MM.1S (cell line): ENCODE measurements at regions not wholly inside any gene's neighbourhood (a gene's known extent, or its start where the extent isn't known, plus 50 kb on each side); places are given as distances from the start of the nearest gene placed in this dataset.

Experiments
- EZH2phosphoT487 ChIP-seq: fragments of 300-600 bp; sonication (generic); IDR thresholded peaks from 2 replicates; pipeline ENCODE4 v1.6.1; 2018; ENCODE audit warnings: antibody characterized with exemption, low read length
- TF ChIP-seq, protein P1 (sequence below): fragments of 300-600 bp; sonication (generic); IDR thresholded peaks from 2 replicates; pipeline ENCODE4 v1.5.1; 2016; ENCODE audit warnings: antibody characterized with exemption, low read length, mixed read lengths

DNA sequence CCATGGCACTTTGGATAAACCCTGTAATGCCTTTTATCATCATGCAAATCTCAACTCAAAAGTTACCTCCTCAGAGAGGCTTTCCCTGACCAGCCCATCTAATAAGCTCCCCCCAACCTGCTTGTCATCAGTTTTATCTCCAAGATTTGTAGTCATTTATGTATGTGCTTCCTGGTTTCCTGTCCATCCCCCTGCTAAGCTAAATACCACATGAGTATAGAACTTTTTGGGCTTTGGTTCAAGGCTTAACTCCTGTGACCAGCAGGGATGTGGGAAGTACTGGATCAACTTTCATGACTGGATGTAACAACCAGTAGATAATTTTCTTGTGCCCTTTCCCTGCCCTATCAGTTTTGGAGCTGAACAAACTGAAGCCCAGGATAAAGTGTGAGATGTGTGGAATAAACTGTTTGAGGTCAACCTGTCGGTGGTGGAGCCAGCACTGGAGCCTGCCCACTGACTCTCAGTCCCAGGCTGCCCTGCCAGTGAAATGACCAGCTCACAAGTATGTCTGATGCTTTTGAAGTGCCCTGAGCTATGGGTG lies 148.6 kb downstream of the CYP26A1 start:
- no peak for TF ChIP-seq EZH2phosphoT487
- TF ChIP-seq, protein P1, sequence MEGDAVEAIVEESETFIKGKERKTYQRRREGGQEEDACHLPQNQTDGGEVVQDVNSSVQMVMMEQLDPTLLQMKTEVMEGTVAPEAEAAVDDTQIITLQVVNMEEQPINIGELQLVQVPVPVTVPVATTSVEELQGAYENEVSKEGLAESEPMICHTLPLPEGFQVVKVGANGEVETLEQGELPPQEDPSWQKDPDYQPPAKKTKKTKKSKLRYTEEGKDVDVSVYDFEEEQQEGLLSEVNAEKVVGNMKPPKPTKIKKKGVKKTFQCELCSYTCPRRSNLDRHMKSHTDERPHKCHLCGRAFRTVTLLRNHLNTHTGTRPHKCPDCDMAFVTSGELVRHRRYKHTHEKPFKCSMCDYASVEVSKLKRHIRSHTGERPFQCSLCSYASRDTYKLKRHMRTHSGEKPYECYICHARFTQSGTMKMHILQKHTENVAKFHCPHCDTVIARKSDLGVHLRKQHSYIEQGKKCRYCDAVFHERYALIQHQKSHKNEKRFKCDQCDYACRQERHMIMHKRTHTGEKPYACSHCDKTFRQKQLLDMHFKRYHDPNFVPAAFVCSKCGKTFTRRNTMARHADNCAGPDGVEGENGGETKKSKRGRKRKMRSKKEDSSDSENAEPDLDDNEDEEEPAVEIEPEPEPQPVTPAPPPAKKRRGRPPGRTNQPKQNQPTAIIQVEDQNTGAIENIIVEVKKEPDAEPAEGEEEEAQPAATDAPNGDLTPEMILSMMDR, result no peak
